Amygdala (tissue), 56 donors: ENCODE measurements at regions not wholly inside any gene's neighbourhood (a gene's known extent, or its start where the extent isn't known, plus 50 kb on each side); places are given as distances from the start of the nearest gene placed in this dataset.

Experiments
- DNase-seq, 56 donors: peaks; one replicate each; lab custom pipeline; 2025; lab: John Stamatoyannopoulos, UW

GRCh38 chr22:27412866-27413445 lies 388.6 kb downstream of the MN1 start:
- no peak for DNase-seq

GRCh38 chr22:27413702-27414101 lies 387.9 kb downstream of the MN1 start:
- DNase-seq: no peak

GRCh38 chr22:27416511-27417420 lies 384.8 kb downstream of the MN1 start:
- DNase-seq: peak in 1 of 56 donors; percentile 17

GRCh38 chr22:27417421-27417814 lies 384.1 kb downstream of the MN1 start:
- DNase-seq: no peak

GRCh38 chr22:27418261-27418660 lies 383.3 kb downstream of the MN1 start:
- no peak for DNase-seq

DNA sequence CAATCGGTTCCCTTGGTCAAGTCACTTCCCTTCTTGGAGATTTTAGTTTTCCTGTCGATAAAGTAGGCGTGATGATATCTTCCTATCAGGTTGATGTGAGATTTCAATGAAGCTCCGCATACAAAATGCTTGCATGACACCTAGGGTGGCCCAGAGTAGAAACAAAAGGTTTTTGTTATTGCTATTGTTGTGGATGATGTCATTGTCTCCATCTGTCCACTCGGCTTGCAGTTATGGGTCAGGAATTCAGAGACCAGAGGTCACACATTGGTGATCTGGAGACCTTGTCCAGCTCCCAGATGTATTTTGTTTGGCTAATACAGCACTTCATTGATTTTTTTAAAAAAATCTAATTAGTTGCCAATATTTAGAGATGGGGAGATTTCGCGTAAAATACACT lies 382.1 kb downstream of the MN1 start:
- peak in 2 of 56 donors; percentile 6 to 7 for DNase-seq

- no peak for DNase-seq
Observed at GRCh38 chr22:27420195-27420816, 381.2 kb downstream of the MN1 start.

DNA sequence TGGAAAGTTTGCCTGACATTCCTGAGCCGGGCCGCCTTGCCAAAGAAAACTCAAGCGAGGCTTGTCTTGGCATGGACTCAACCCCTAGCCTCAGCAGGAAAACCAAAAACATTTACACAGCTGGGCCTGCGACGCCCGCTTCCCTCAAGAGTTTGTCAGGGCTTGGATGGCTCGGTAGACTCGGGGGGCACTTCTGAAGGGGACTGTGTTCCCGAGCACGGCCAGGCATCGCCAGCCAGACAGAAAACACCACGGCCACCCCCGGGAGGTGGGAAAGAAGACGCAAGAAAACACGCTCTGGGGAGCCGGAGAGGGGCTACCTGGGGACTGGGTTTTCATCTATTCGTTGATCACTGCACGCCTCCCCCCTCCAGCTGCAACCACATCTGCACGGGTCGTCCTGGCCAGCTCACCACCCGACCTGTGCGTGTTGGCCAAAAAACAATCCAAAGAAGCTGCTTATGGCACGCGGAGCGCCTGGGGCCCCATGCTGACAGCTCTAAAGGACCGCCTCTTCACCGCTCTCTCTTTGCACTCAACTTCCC lies 380.7 kb downstream of the MN1 start:
- DNase-seq: peak in 21 of 56 donors; percentile 3 to 40 (median 14)

- no peak for DNase-seq
Observed at GRCh38 chr22:27422442-27422841, 379.1 kb downstream of the MN1 start.

GRCh38 chr22:27424319-27424718 lies 377.2 kb downstream of the MN1 start:
- no peak for DNase-seq

- DNase-seq: no peak
Observed at GRCh38 chr22:27429476-27429875, 372.1 kb downstream of the MN1 start.

GRCh38 chr22:27431081-27431480 lies 370.5 kb downstream of the MN1 start:
- DNase-seq: no peak

DNA sequence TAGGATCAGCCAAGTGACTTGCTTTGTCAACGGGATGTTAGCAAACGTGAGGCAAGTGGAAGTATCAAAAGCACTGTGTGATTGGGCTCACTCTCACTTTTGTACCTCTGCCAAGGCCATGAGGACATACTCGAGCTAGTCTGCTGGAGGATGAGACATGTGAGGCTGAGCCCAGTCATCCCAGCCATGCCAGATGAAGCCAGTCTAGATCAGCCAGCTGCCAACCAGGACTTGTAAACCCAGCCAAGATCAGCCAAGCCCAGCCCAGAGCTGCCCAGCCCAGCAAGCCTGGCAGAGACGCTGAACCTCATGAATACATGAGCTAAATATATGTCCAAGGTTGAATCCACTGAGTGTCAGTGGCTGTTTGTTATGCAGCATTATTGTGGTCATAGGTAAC lies 369.7 kb downstream of the MN1 start:
- DNase-seq: no peak

DNA sequence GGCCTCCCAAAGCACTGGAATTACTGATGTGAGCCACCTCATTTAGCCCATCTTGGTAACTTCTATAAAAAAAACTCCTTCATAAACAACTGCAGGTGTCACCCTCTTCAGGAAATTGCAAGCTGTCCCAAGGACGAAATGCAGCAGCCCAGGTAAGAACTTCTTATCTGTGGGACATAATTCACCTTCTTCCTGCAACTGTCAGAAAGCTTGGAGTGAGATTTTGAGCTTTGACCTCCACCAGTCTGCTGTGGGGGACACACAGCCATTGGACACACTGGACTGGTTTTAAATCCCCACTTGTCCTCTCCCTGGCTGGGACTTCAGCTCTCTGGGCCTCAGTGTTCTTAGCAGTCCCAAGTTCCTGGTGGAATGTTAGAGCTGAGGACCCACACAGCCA lies 368.5 kb downstream of the MN1 start:
- no peak for DNase-seq

GRCh38 chr22:27433585-27434190 lies 367.9 kb downstream of the MN1 start:
- no peak for DNase-seq

- DNase-seq: no peak
Observed at GRCh38 chr22:27434898-27435297, 366.7 kb downstream of the MN1 start.

- DNase-seq: no peak
Observed at GRCh38 chr22:27435844-27436576, 365.5 kb downstream of the MN1 start.

DNA sequence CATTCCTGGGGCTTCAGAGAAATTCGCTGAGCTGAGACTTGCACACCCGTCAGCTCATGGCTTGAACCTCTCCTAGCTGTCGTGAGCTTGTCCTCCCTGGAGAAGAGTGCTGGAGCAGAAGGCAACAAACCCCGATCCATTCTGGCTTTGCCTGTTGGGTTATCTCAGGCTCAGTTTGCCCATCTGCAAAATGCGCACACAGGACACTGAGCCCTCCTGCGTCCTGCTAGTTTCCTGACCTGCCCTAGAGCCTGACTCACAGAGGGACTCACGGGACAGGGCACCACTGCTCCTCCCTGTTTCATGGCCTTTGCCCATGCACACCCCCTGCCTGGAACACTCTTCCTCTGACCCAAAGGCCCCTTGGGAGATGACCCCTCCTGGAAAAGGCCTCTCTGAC lies 365.0 kb downstream of the MN1 start:
- DNase-seq: no peak

DNA sequence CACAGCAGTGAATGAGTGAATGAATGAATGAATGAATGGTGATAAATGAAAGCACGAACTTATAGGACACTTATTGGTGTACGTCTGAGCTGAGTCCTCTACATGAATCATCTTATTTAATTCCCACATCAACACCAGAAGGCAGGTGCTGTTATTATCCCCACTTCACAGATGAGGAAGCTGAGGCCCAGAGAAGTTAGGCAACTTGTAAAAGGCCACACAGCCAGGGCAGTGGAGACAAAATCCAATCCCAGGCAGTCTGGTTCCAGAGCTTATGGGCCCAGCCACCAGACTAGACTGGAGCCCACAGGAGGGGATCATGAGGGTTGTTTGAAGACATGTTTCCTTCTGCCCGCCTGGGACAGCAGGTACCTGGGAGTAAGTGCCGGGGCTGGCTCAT lies 364.0 kb downstream of the MN1 start:
- DNase-seq: no peak
